Keratinocyte (primary cell): ENCODE measurements at regions not wholly inside any gene's neighbourhood (a gene's known extent, or its start where the extent isn't known, plus 50 kb on each side); places are given as distances from the start of the nearest gene placed in this dataset.

ENCODE experiments used
- DNase-seq: peaks from one replicate; pipeline ENCODE4 v3.0.0-alpha.2; 2011; ENCODE audit warnings: low read depth, missing footprints, low spot score
- FAIRE-seq: peaks from 2 replicates; lab custom pipeline; 2011; peaks lifted over from hg19 to GRCh38; lab: Jason Lieb, UNC
- H2AFZ ChIP-seq: 2 replicates; pipeline ENCODE4 v1.6.0; 2012; ENCODE audit warnings: low read length, control low read depth, inconsistent platforms; ENCODE audit not compliant: control insufficient read depth
- H3K27ac ChIP-seq: 2 replicates; pipeline ENCODE4 v1.5.1; 2011; ENCODE audit warnings: low read length; ENCODE audit not compliant: control insufficient read depth, insufficient read depth
- H3K27me3 ChIP-seq: 3 replicates; pipeline ENCODE4 v1.6.0; 2011; ENCODE audit warnings: low read length; ENCODE audit not compliant: control insufficient read depth, insufficient read depth; ENCODE audit errors: extremely low read depth
- H3K36me3 ChIP-seq, 2 experiments: 2 replicates in 1 of 2; 3 replicates in 1 of 2; pipeline ENCODE4 v1.5.1; 2011; ENCODE audit warnings: low read length in 2 of 2, mild to moderate bottlenecking in 1 of 2; ENCODE audit not compliant: control insufficient read depth in 2 of 2, insufficient read depth in 2 of 2; ENCODE audit errors: extremely low read depth in 1 of 2
- H3K4me1 ChIP-seq: 3 replicates; pipeline ENCODE4 v1.5.1; 2011; ENCODE audit warnings: low read length; ENCODE audit not compliant: control insufficient read depth, insufficient read depth; ENCODE audit errors: extremely low read depth
- H3K4me2 ChIP-seq: 3 replicates; pipeline ENCODE4 v1.6.0; 2011; ENCODE audit warnings: low read depth, low read length; ENCODE audit not compliant: control insufficient read depth, insufficient read depth; ENCODE audit errors: extremely low read depth
- H3K4me3 ChIP-seq, 3 experiments: fragments of 200-600 bp in 1 of 3; sonication (generic) in 1 of 3; 2 replicates in 2 of 3; 3 replicates in 1 of 3; pipeline ENCODE4 v1.5.1; 2011 to 2016; ENCODE audit warnings: low read length in 3 of 3, mild to moderate bottlenecking in 3 of 3, control low read depth in 2 of 3, inconsistent platforms in 1 of 3, low read depth in 1 of 3, mixed read lengths in 1 of 3, mixed run types in 1 of 3, moderate library complexity in 1 of 3; ENCODE audit not compliant: control insufficient read depth in 2 of 3, insufficient read depth in 2 of 3; ENCODE audit errors: extremely low read depth in 1 of 3
- H3K79me2 ChIP-seq: 2 replicates; pipeline ENCODE4 v1.6.0; 2012; ENCODE audit warnings: low read length; ENCODE audit not compliant: control insufficient read depth, insufficient read depth
- H3K9ac ChIP-seq: 3 replicates; pipeline ENCODE4 v1.6.0; 2011; ENCODE audit warnings: low read length; ENCODE audit not compliant: control insufficient read depth, insufficient read depth; ENCODE audit errors: extremely low read depth
- H3K9me1 ChIP-seq: 3 replicates; pipeline ENCODE4 v1.6.0; 2011; ENCODE audit warnings: low read length; ENCODE audit not compliant: control insufficient read depth, insufficient read depth; ENCODE audit errors: extremely low read depth
- H3K9me3 ChIP-seq: 2 replicates; pipeline ENCODE4 v1.5.1; 2012; ENCODE audit warnings: low read depth, low read length; ENCODE audit not compliant: control insufficient read depth
- H4K20me1 ChIP-seq: 3 replicates; pipeline ENCODE4 v1.6.0; 2011; ENCODE audit warnings: low read length; ENCODE audit not compliant: control insufficient read depth, insufficient read depth; ENCODE audit errors: extremely low read depth
- CTCF ChIP-seq, 3 experiments: IDR thresholded peaks in 1 of 3; conservative IDR thresholded peaks in 1 of 3; optimal IDR thresholded peaks in 1 of 3; 2 replicates in 2 of 3; 3 replicates in 1 of 3; pipeline versions ENCODE3 to v1.5.1; 2011; ENCODE audit warnings: low read length in 3 of 3, mild to moderate bottlenecking in 3 of 3, moderate library complexity in 2 of 3, control low read depth in 1 of 3, inconsistent platforms in 1 of 3; ENCODE audit not compliant: insufficient read depth in 2 of 3; ENCODE audit errors: extremely low read depth in 1 of 3
- EZH2 ChIP-seq: IDR thresholded peaks from one replicate; pipeline ENCODE4 v1.6.1; 2012; ENCODE audit warnings: inconsistent platforms, mild to moderate bottlenecking, low read length, moderate library complexity
- dilution Hi-C: fragments of 300-500 bp; cut with MboI; formaldehyde crosslinking; loops from one replicate; pipeline ENCODE4 v1.7.0; 2020; ENCODE audit warnings: low sequenced_read_pairs; ENCODE audit not compliant: extremely low pct_ligation_motif_present

- no peaks in the 10 kb centered on the region for H3K9me1 ChIP-seq
- H3K9ac ChIP-seq = no peak overlapping the region
- no peak overlapping the region for H3K4me3 ChIP-seq
- DNase-seq (no peak), FAIRE-seq (no peak)
- no peaks in the 10 kb centered on the region for H3K79me2 ChIP-seq
- H3K36me3 ChIP-seq = no peaks in the 10 kb centered on the region
- no peak overlapping the region for H3K27ac ChIP-seq
- H2AFZ ChIP-seq = no peak overlapping the region
- H4K20me1 ChIP-seq = no peaks in the 10 kb centered on the region
- dilution Hi-C loops = no loop called here
- peaks cover 4% of the 10 kb centered on the region for H3K9me3 ChIP-seq
- H3K27me3 ChIP-seq = no peaks in the 10 kb centered on the region
- no peaks in the 10 kb centered on the region for H3K4me1 ChIP-seq
- TF ChIP-seq EZH2 (no peak), CTCF (optimal IDR thresholded peaks at IDR 0.05 in 1 of 3, IDR thresholded peaks at IDR 0.05 in 1 of 3, conservative IDR thresholded peaks at IDR 0.05 in 1 of 3; ENCODE audit: extremely low read depth in 1 of 3, insufficient read depth in 2 of 3, low read length in 3 of 3) (no peak)
- no peak overlapping the region for H3K4me2 ChIP-seq
Observed at GRCh38 chr5:25862276-25862675, 1176.1 kb downstream of the CDH9 start.

- H3K79me2 ChIP-seq = no peaks in the 10 kb centered on the region
- FAIRE-seq (no peak), DNase-seq (no peak)
- H3K27ac ChIP-seq = no peak overlapping the region
- H3K36me3 ChIP-seq = no peaks in the 10 kb centered on the region
- H4K20me1 ChIP-seq = no peaks in the 10 kb centered on the region
- dilution Hi-C loops = no loop called here
- H3K4me3 ChIP-seq = no peak overlapping the region
- no peaks in the 10 kb centered on the region for H3K9me1 ChIP-seq
- peaks cover 4% of the 10 kb centered on the region for H3K9me3 ChIP-seq
- no peak overlapping the region for H2AFZ ChIP-seq
- TF ChIP-seq CTCF (optimal IDR thresholded peaks at IDR 0.05 in 1 of 3, IDR thresholded peaks at IDR 0.05 in 1 of 3, conservative IDR thresholded peaks at IDR 0.05 in 1 of 3; ENCODE audit: extremely low read depth in 1 of 3, insufficient read depth in 2 of 3, low read length in 3 of 3) (no peak), EZH2 (no peak)
- no peaks in the 10 kb centered on the region for H3K27me3 ChIP-seq
- no peaks in the 10 kb centered on the region for H3K4me1 ChIP-seq
- H3K9ac ChIP-seq = no peak overlapping the region
- H3K4me2 ChIP-seq = no peak overlapping the region
Observed at GRCh38 chr5:25858019-25858418, 1180.4 kb downstream of the CDH9 start.
